ENCODE measurements at regions not wholly inside any gene's neighbourhood (a gene's known extent, or its start where the extent isn't known, plus 50 kb on each side); places are given as distances from the start of the nearest gene placed in this dataset.

- TF ChIP-seq POLR2A (IDR thresholded peaks at IDR 0.05; ENCODE audit: low read length) (no peak), CTCF (IDR thresholded peaks at IDR 0.05) (no peak), REST (IDR thresholded peaks at IDR 0.05) (no peak), MAZ (IDR thresholded peaks at IDR 0.05; ENCODE audit: borderline replicate concordance, low read depth, low read length) (no peak), BHLHE40 (IDR thresholded peaks at IDR 0.05; ENCODE audit: low read depth, low read length) (no peak), RFX5 (IDR thresholded peaks at IDR 0.05) (no peak), RARB (CRISPR knock-in tag; IDR thresholded peaks at IDR 0.05) (no peak), MAX (IDR thresholded peaks at IDR 0.05) (no peak), ESRRA (IDR thresholded peaks at IDR 0.05; ENCODE audit: borderline replicate concordance, low read length) (no peak), RCOR1 (IDR thresholded peaks at IDR 0.05; ENCODE audit: low read depth, low read length) (no peak), PHF8 (IDR thresholded peaks at IDR 0.05; ENCODE audit: borderline replicate concordance, low read depth) (no peak), PBX3 (IDR thresholded peaks at IDR 0.05) (no peak), CHD2 (IDR thresholded peaks at IDR 0.05; ENCODE audit: low read length, partially characterized antibody) (no peak), RNF2 (IDR thresholded peaks at IDR 0.05; ENCODE audit: borderline replicate concordance, low read depth) (no peak)
Measured at GRCh38 chr1:193846411-193846810, 660.0 kb upstream of the B3GALT2 start.

Measured in A549 (cell line).